Gastrocnemius medialis (tissue), 4 donors: ENCODE measurements at regions not wholly inside any gene's neighbourhood (a gene's known extent, or its start where the extent isn't known, plus 50 kb on each side); places are given as distances from the start of the nearest gene placed in this dataset.

Experiments
- POLR2A ChIP-seq, 2 donors: fragments of 450-650 bp; IDR thresholded peaks; one replicate each; pipeline ENCODE4 v1.6.1; 2017; ENCODE audit warnings: antibody characterized with exemption in 2 of 2, mild to moderate bottlenecking in 2 of 2, moderate library complexity in 2 of 2
- TF ChIP-seq, protein P1 (sequence below), 5 experiments: fragments of 450-650 bp in 3 of 5; fragments of 200-600 bp in 2 of 5; sonication (generic) in 2 of 5; IDR thresholded peaks in 4 of 5; conservative IDR thresholded peaks in 1 of 5; 1 replicate in 4 of 5; 2 replicates in 1 of 5; pipeline ENCODE4 v1.5.1; 2016 to 2019; ENCODE audit warnings: antibody characterized with exemption in 5 of 5, mild to moderate bottlenecking in 3 of 5, moderate library complexity in 3 of 5

DNA sequence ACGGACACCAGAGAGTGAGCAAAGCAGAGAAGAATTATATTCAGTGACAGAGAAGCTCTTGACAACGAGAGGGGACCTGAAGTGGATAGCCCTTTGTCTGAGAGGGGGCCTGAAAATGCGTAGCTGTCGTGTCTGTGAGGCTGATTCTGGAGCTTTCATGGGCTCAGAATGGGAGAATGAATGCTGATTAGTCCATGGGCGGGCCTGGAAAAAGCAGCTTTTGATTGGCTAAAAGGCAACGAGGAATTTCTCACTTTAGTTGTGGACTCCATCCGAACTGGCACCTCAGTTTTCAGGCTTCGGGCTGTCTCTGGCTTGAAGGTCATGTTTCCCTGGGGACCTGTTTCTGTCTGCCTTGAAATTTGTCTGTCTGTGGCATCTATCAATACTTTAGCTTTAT, 487.1 kb downstream of the TECRL start:
- TF ChIP-seq, protein P1, sequence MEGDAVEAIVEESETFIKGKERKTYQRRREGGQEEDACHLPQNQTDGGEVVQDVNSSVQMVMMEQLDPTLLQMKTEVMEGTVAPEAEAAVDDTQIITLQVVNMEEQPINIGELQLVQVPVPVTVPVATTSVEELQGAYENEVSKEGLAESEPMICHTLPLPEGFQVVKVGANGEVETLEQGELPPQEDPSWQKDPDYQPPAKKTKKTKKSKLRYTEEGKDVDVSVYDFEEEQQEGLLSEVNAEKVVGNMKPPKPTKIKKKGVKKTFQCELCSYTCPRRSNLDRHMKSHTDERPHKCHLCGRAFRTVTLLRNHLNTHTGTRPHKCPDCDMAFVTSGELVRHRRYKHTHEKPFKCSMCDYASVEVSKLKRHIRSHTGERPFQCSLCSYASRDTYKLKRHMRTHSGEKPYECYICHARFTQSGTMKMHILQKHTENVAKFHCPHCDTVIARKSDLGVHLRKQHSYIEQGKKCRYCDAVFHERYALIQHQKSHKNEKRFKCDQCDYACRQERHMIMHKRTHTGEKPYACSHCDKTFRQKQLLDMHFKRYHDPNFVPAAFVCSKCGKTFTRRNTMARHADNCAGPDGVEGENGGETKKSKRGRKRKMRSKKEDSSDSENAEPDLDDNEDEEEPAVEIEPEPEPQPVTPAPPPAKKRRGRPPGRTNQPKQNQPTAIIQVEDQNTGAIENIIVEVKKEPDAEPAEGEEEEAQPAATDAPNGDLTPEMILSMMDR (IDR thresholded peaks at IDR 0.05 in 4 of 5, conservative IDR thresholded peaks at IDR 0.05 in 1 of 5): no peak
- TF ChIP-seq POLR2A (IDR thresholded peaks at IDR 0.05): no peak
